ENCODE measurements at regions not wholly inside any gene's neighbourhood (a gene's known extent, or its start where the extent isn't known, plus 50 kb on each side); places are given as distances from the start of the nearest gene placed in this dataset.

- Histone ChIP-seq H3K4me3 (no peak overlapping the region), H2AFZ (peak overlapping the region; percentile 47; the same call in 1 of the 2 replicates), H3K36me3 (ENCODE audit: insufficient read depth) (no peaks in the 10 kb centered on the region), H3K27ac (ENCODE audit: low read depth) (no peak overlapping the region), H3K9me2 (ENCODE audit: insufficient read depth) (no peaks in the 10 kb centered on the region), H3K4me1 (ENCODE audit: insufficient read depth) (no peaks in the 10 kb centered on the region), H3K27me3 (ENCODE audit: insufficient read depth) (no peaks in the 10 kb centered on the region), H4K20me1 (replicated peaks; ENCODE audit: insufficient read depth) (no peaks in the 10 kb centered on the region), H3F3A (replicated peaks; ENCODE audit: low read depth) (no peaks in the 10 kb centered on the region), H3K4me2 (no peak overlapping the region), H3K79me2 (replicated peaks; ENCODE audit: insufficient read depth) (no peaks in the 10 kb centered on the region)
- H3K27ac Mint-ChIP-seq: no peak overlapping the region
- DNase-seq (ENCODE audit: low spot score): no peak
- no peaks in the 10 kb centered on the region for H3K36me3 Mint-ChIP-seq (ENCODE audit: low read depth)
- TF ChIP-seq POLR2AphosphoS5 (IDR thresholded peaks at IDR 0.05; ENCODE audit: low read depth): no peak
- TF ChIP-seq ZNF331 (CRISPR knock-in tag; IDR thresholded peaks at IDR 0.05; ENCODE audit: low read depth): no peak
- TF ChIP-seq CREB1 (CRISPR knock-in tag; IDR thresholded peaks at IDR 0.05; ENCODE audit: low read depth): no peak
- no peak for TF ChIP-seq EZH2phosphoT487 (IDR thresholded peaks at IDR 0.05; ENCODE audit: unreplicated experiment)
- no peak for TF ChIP-seq STAT1 (IDR thresholded peaks at IDR 0.05; ENCODE audit: unreplicated experiment)
- no peak for TF ChIP-seq ETS1 (IDR thresholded peaks at IDR 0.05)
- no peak for TF ChIP-seq ZNF114 (CRISPR knock-in tag; IDR thresholded peaks at IDR 0.05)
- TF ChIP-seq EZH2 (IDR thresholded peaks at IDR 0.05; ENCODE audit: low read depth, unreplicated experiment): no peak
- TF ChIP-seq CTCF (conservative IDR thresholded peaks at IDR 0.05; ENCODE audit: low read depth in 2 of 2): no peak
- TF ChIP-seq REST (IDR thresholded peaks at IDR 0.05; ENCODE audit: unreplicated experiment): no peak
- no peak for TF ChIP-seq ZNF462 (CRISPR knock-in tag; IDR thresholded peaks at IDR 0.05)
- no peak for TF ChIP-seq JUNB (IDR thresholded peaks at IDR 0.05; ENCODE audit: unreplicated experiment)
- no peak for TF ChIP-seq NANOG (IDR thresholded peaks at IDR 0.05; ENCODE audit: borderline replicate concordance)
- peaks cover 2% of the 10 kb centered on the region for H3K27me3 Mint-ChIP-seq (ENCODE audit: insufficient read depth, low read depth, poor library complexity)
- peaks cover 8% of the 10 kb centered on the region; the same call in 2 of the 3 replicates for H3K9me3 Mint-ChIP-seq
- ATAC-seq: no peak
- H3K4me3 Mint-ChIP-seq: no peak overlapping the region
- no peaks in the 10 kb centered on the region for H3K4me1 Mint-ChIP-seq
Measured at GRCh38 chr6:90460051-90460450, 126.8 kb downstream of the MAP3K7 start.
